Stimulated activated effector memory CD8-positive, alpha-beta T cell treated with anti-CD3 and anti-CD28 coated beads, Interleukin-12 subunit alpha, Interleukin-12 subunit beta, amount 100 ng/mL, for 72 hours (primary cell): ENCODE measurements at regions not wholly inside any gene's neighbourhood (a gene's known extent, or its start where the extent isn't known, plus 50 kb on each side); places are given as distances from the start of the nearest gene placed in this dataset.

ENCODE experiments used
- ATAC-seq: fragments of 150-1000 bp; cut with Tn5 transposase; 2 replicates; pipeline ENCODE4 v1.10.0; 2021
- DNase-seq, 2 donors: peaks; one replicate each; pipeline ENCODE4 v3.0.0; 2021 to 2022; ENCODE audit warnings: low spot score in 2 of 2
- H3K27ac Mint-ChIP-seq: one replicate; pipeline ENCODE4 v1.8.0; 2022; ENCODE audit warnings: mild to moderate bottlenecking, mixed read lengths
- H3K36me3 Mint-ChIP-seq: one replicate; pipeline ENCODE4 v1.8.0; 2022; ENCODE audit warnings: mild to moderate bottlenecking, mixed read lengths
- H3K4me1 Mint-ChIP-seq: one replicate; pipeline ENCODE4 v1.8.0; 2022; ENCODE audit warnings: mixed read lengths
- H3K4me3 Mint-ChIP-seq: one replicate; pipeline ENCODE4 v1.8.0; 2022; ENCODE audit warnings: mild to moderate bottlenecking, mixed read lengths
- H3K9me3 Mint-ChIP-seq: one replicate; pipeline ENCODE4 v1.8.0; 2022; ENCODE audit warnings: mixed read lengths

- no peak for ATAC-seq
- H3K36me3 Mint-ChIP-seq, result no peaks in the 10 kb centered on the region
- H3K27ac Mint-ChIP-seq, result no peak overlapping the region
- no peak overlapping the region for H3K4me3 Mint-ChIP-seq
- no peaks in the 10 kb centered on the region for H3K4me1 Mint-ChIP-seq
- no peak for DNase-seq
- peaks cover 8% of the 10 kb centered on the region for H3K9me3 Mint-ChIP-seq
Observed at GRCh38 chr10:33952692-33953360, 618.4 kb upstream of the NRP1 start.

DNA sequence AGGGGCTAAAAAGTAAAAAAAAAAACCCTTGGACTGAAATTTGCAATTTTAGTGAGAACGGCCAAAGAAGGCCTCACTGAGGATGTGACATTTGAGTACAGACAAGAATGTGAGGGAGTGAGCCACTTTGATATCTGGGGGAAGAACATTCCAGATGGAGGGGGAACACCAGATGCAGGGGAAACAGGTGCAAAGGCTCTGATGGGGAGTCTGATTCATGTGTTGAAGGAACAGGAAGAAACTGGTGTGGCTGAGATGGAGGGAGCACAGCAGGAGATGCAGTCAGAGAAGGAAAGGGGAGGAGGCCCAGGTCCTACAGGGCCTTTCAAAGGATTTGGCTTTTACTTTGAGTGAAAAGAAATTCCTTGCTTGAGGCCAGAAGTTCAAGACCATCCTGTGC lies 615.7 kb upstream of the NRP1 start:
- Mint-ChIP-seq H3K9me3 (peaks cover 10% of the 10 kb centered on the region), H3K36me3 (no peaks in the 10 kb centered on the region), H3K4me1 (no peaks in the 10 kb centered on the region), H3K4me3 (no peak overlapping the region), H3K27ac (no peak overlapping the region)
- ATAC-seq, result no peak
- no peak for DNase-seq

DNA sequence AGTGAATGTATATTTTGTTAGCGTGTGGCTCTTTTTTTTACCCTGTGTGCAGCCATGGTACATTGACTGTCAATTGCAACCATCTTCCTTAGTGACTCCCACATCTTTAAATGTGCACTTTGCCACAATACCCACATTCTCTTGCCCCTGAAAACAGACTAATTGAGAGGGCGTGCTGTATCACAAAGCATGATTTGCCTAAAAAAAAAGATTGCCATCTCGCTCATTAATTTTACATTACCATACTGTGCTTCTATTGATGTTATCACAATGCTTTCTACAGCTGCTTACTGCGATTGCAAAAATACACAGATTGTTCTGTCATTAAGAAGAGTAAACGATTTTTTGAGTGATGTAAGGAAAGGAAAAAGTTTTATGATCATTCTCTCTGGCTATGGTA lies 613.1 kb upstream of the NRP1 start:
- DNase-seq, result no peak
- Mint-ChIP-seq H3K36me3 (no peaks in the 10 kb centered on the region), H3K27ac (no peak overlapping the region), H3K4me1 (no peaks in the 10 kb centered on the region), H3K9me3 (peaks cover 10% of the 10 kb centered on the region), H3K4me3 (no peak overlapping the region)
- no peak for ATAC-seq

GRCh38 chr10:33945051-33945450 lies 610.6 kb upstream of the NRP1 start:
- H3K4me1 Mint-ChIP-seq, result no peaks in the 10 kb centered on the region
- H3K9me3 Mint-ChIP-seq, result peaks cover 3% of the 10 kb centered on the region
- DNase-seq, result no peak
- H3K27ac Mint-ChIP-seq, result no peak overlapping the region
- H3K4me3 Mint-ChIP-seq, result no peak overlapping the region
- H3K36me3 Mint-ChIP-seq, result no peaks in the 10 kb centered on the region
- ATAC-seq, result no peak

- H3K4me1 Mint-ChIP-seq, result no peaks in the 10 kb centered on the region
- H3K4me3 Mint-ChIP-seq, result no peak overlapping the region
- H3K9me3 Mint-ChIP-seq, result peaks cover 3% of the 10 kb centered on the region
- no peak overlapping the region for H3K27ac Mint-ChIP-seq
- no peak for ATAC-seq
- DNase-seq, result no peak
- H3K36me3 Mint-ChIP-seq, result no peaks in the 10 kb centered on the region
Observed at GRCh38 chr10:33942508-33942907, 608.0 kb upstream of the NRP1 start.

GRCh38 chr10:33939892-33940291 lies 605.4 kb upstream of the NRP1 start:
- Mint-ChIP-seq H3K4me1 (no peaks in the 10 kb centered on the region), H3K27ac (no peak overlapping the region), H3K4me3 (no peak overlapping the region), H3K9me3 (no peaks in the 10 kb centered on the region), H3K36me3 (no peaks in the 10 kb centered on the region)
- ATAC-seq (no peak), DNase-seq (no peak)

DNA sequence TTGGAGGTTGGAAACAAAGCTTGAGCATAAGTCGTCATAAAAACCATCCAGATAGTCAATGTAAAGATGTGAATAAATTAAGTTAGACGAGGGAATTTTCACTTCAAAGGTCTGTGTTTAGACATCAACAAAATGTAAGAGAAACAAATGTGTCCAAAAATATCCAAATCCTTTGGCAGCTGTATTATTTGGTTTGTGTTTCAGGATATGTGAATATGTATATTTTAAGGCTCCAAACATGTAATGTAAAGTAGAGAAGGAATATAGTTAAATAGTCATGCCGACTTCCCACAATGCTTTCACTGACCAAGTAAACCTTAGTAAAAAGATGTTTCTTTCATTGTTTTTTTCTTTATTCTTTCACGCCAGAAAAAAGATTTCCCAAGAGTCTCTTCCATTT lies 604.9 kb upstream of the NRP1 start:
- H3K4me3 Mint-ChIP-seq, result no peak overlapping the region
- H3K36me3 Mint-ChIP-seq, result no peaks in the 10 kb centered on the region
- ATAC-seq (no peak), DNase-seq (no peak)
- H3K9me3 Mint-ChIP-seq, result no peaks in the 10 kb centered on the region
- no peak overlapping the region for H3K27ac Mint-ChIP-seq
- H3K4me1 Mint-ChIP-seq, result no peaks in the 10 kb centered on the region

GRCh38 chr10:33938001-33938400 lies 603.5 kb upstream of the NRP1 start:
- DNase-seq (no peak), ATAC-seq (no peak)
- no peak overlapping the region for H3K27ac Mint-ChIP-seq
- no peaks in the 10 kb centered on the region for H3K36me3 Mint-ChIP-seq
- H3K9me3 Mint-ChIP-seq, result no peaks in the 10 kb centered on the region
- no peak overlapping the region for H3K4me3 Mint-ChIP-seq
- H3K4me1 Mint-ChIP-seq, result no peaks in the 10 kb centered on the region

- Mint-ChIP-seq H3K36me3 (no peaks in the 10 kb centered on the region), H3K9me3 (no peaks in the 10 kb centered on the region), H3K4me1 (no peaks in the 10 kb centered on the region), H3K27ac (no peak overlapping the region), H3K4me3 (no peak overlapping the region)
- ATAC-seq (no peak), DNase-seq (no peak)
Observed at GRCh38 chr10:33937036-33937730, 602.7 kb upstream of the NRP1 start.

DNA sequence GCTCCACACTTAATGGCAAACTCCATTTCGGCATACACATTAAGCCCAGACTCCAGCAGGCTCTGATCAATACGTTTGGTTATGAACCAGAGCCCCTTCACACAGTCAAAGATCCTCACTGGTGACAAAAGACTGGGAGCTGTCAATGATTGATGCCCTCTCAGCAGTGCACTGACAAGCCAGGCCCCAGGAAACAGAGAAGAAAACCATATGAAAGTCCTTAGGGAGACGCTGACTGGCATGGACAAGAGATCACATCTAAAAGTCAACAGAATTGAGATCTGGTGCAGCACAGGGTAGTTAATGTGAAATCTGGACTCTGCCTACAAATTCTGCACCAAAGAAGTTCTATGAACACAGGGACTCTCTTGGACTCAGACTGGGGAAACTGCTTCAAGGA lies 600.9 kb upstream of the NRP1 start:
- H3K4me1 Mint-ChIP-seq, result no peaks in the 10 kb centered on the region
- H3K4me3 Mint-ChIP-seq, result no peak overlapping the region
- ATAC-seq (no peak), DNase-seq (no peak)
- H3K27ac Mint-ChIP-seq, result no peak overlapping the region
- no peaks in the 10 kb centered on the region for H3K9me3 Mint-ChIP-seq
- H3K36me3 Mint-ChIP-seq, result no peaks in the 10 kb centered on the region

DNA sequence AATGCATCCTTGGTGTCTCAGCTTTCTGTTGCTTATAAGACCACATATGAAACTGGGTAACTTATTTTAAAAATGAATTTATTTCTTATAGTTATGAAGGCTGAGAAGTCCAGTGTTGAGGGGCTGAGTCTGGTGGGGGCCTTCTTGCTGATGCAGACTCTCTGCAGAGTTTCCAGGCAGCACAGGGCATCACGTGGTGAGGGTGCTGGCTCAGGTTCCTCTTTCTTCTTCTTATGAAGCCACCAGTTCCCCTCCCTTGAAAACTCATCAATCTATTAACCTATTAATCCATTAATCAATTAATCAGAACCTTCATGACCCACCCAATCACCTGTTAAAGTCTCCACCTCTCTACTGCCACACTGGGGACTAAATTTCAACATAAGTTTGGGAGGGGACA lies 595.6 kb upstream of the NRP1 start:
- no peak overlapping the region for H3K27ac Mint-ChIP-seq
- ATAC-seq, result no peak
- no peaks in the 10 kb centered on the region for H3K9me3 Mint-ChIP-seq
- no peak overlapping the region for H3K4me3 Mint-ChIP-seq
- no peak for DNase-seq
- H3K4me1 Mint-ChIP-seq, result no peaks in the 10 kb centered on the region
- no peaks in the 10 kb centered on the region for H3K36me3 Mint-ChIP-seq

DNA sequence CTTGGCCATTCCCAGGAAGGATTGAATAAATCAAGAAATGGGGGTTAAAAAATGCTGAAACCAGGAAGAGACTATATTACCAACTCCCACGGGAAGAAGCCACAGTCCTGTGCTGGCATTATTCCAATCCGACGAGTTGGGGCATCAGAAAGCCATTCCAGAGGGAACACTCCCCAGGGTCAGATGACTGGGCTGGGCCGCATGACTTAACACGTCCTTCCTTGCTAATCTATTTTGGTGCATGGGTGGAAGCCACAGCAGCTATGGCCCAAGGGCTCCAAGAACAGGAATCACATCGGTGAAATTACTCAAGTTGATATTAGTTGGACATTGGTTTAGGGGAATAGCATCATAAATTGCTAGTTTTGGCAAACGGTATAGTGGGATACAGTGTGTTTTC lies 592.9 kb upstream of the NRP1 start:
- H3K4me1 Mint-ChIP-seq, result no peaks in the 10 kb centered on the region
- H3K27ac Mint-ChIP-seq, result no peak overlapping the region
- H3K36me3 Mint-ChIP-seq, result no peaks in the 10 kb centered on the region
- ATAC-seq (no peak), DNase-seq (no peak)
- H3K9me3 Mint-ChIP-seq, result no peaks in the 10 kb centered on the region
- H3K4me3 Mint-ChIP-seq, result no peak overlapping the region

- DNase-seq (no peak), ATAC-seq (no peak)
- H3K27ac Mint-ChIP-seq, result no peak overlapping the region
- no peaks in the 10 kb centered on the region for H3K9me3 Mint-ChIP-seq
- no peaks in the 10 kb centered on the region for H3K36me3 Mint-ChIP-seq
- no peaks in the 10 kb centered on the region for H3K4me1 Mint-ChIP-seq
- no peak overlapping the region for H3K4me3 Mint-ChIP-seq
Observed at GRCh38 chr10:33921970-33922605, 587.6 kb upstream of the NRP1 start.

DNA sequence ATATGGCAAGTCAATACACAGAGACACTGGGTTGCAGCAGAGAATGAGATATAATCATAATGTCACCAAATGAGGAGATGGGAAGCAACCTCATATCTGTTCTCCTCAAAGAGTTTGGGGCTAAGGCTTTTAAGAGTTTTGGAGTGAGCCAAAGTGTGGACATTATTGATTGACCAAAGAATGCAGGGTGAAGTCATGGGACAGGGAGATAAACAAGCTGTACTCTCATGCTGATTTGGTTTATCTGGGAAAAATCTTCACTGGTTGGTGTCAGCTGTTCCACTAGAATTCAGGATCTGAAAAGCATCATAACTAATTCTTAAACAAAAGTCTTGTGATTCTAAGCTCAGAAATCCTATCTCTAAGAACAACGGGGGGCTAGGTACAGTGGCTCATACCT lies 585.9 kb upstream of the NRP1 start:
- Mint-ChIP-seq H3K9me3 (no peaks in the 10 kb centered on the region), H3K36me3 (no peaks in the 10 kb centered on the region), H3K4me1 (no peaks in the 10 kb centered on the region), H3K27ac (no peak overlapping the region), H3K4me3 (no peak overlapping the region)
- DNase-seq, result no peak
- no peak for ATAC-seq

- no peaks in the 10 kb centered on the region for H3K36me3 Mint-ChIP-seq
- DNase-seq (no peak), ATAC-seq (no peak)
- no peaks in the 10 kb centered on the region for H3K4me1 Mint-ChIP-seq
- H3K27ac Mint-ChIP-seq, result no peak overlapping the region
- no peaks in the 10 kb centered on the region for H3K9me3 Mint-ChIP-seq
- no peak overlapping the region for H3K4me3 Mint-ChIP-seq
Observed at GRCh38 chr10:33919244-33919643, 584.8 kb upstream of the NRP1 start.

GRCh38 chr10:33917069-33917780 lies 582.8 kb upstream of the NRP1 start:
- Mint-ChIP-seq H3K9me3 (no peaks in the 10 kb centered on the region), H3K36me3 (no peaks in the 10 kb centered on the region), H3K27ac (no peak overlapping the region), H3K4me1 (no peaks in the 10 kb centered on the region), H3K4me3 (no peak overlapping the region)
- no peak for DNase-seq
- ATAC-seq, result no peak
